NT2/D1 (cell line): ENCODE measurements at regions not wholly inside any gene's neighbourhood (a gene's known extent, or its start where the extent isn't known, plus 50 kb on each side); places are given as distances from the start of the nearest gene placed in this dataset.

Experiments
- SUZ12 ChIP-seq: IDR thresholded peaks from 2 replicates; pipeline ENCODE4 v1.6.1; 2011; ENCODE audit not compliant: insufficient read length, insufficient read depth; ENCODE audit errors: extremely low read depth
- ZNF274 ChIP-seq: IDR thresholded peaks from 2 replicates; pipeline ENCODE4 v1.6.1; 2011; ENCODE audit warnings: mild to moderate bottlenecking, low read depth, low read length

GRCh38 chr4:45951153-45951552 is 172.7 kb downstream of the GABRG1 start:
- no peak for TF ChIP-seq SUZ12
- no peak for TF ChIP-seq ZNF274
